GM23248 (cell line): ENCODE measurements at regions not wholly inside any gene's neighbourhood (a gene's known extent, or its start where the extent isn't known, plus 50 kb on each side); places are given as distances from the start of the nearest gene placed in this dataset.
"Not testable (repeated sequence)": the region's sequence is repeated elsewhere in the genome, so short reads cannot be mapped to it uniquely, and the experiment has no call there.

Experiments
- EZH2 ChIP-seq: fragments of 200-600 bp; sonication (generic); IDR thresholded peaks from 2 replicates; pipeline ENCODE4 v1.6.1; 2018; ENCODE audit warnings: antibody characterized with exemption, mild to moderate bottlenecking; ENCODE audit not compliant: insufficient read depth, poor library complexity, severe bottlenecking
- EZH2phosphoT487 ChIP-seq: fragments of 200-600 bp; sonication (generic); IDR thresholded peaks from 2 replicates; pipeline ENCODE4 v1.6.1; 2018; ENCODE audit warnings: antibody characterized with exemption, moderate library complexity, mild to moderate bottlenecking, low read depth; ENCODE audit not compliant: insufficient read depth

DNA sequence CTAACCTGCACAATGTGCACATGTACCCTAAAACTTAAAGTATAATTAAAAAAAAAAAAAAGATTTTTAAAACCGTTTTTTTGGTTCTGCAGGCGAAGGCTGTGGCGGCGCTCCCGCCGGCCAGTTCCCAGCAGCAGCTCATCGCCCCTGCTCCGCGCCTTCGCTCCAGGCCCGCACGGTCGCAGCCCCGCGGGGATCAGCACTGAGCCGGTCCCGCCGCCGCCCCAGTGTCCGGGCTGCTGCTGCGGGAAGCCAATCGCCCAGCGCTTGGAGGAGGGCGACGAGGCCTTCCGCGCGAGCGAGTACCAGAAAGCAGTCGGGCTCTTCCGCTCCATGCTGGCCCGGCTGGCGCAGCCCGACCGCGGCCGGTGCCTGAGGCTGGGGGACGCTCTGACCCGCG is 572.8 kb downstream of the TUBA3C start:
- TF ChIP-seq EZH2, EZH2phosphoT487: not testable (repeated sequence)
